Neuronal stem cell (in vitro differentiated cells): ENCODE measurements at regions not wholly inside any gene's neighbourhood (a gene's known extent, or its start where the extent isn't known, plus 50 kb on each side); places are given as distances from the start of the nearest gene placed in this dataset.

Experiments used
- DNase-seq: peaks from one replicate; pipeline ENCODE4 v3.0.0-alpha.2; 2013; ENCODE audit warnings: low spot score
- H2AFZ ChIP-seq: one replicate; pipeline ENCODE4 v1.6.1; 2013; ENCODE audit warnings: mild to moderate bottlenecking, low read length, inconsistent platforms
- H2AK5ac ChIP-seq: 2 replicates; pipeline ENCODE4 v1.6.1; 2013; ENCODE audit warnings: low read depth, mild to moderate bottlenecking, inconsistent platforms, low read length, moderate library complexity, mixed read lengths
- H2BK120ac ChIP-seq: 2 replicates; pipeline ENCODE4 v1.6.1; 2013; ENCODE audit warnings: low read depth, mild to moderate bottlenecking, inconsistent platforms, low read length, moderate library complexity, mixed read lengths
- H2BK12ac ChIP-seq: one replicate; pipeline ENCODE4 v1.6.1; 2013; ENCODE audit warnings: low read length, inconsistent platforms
- H2BK15ac ChIP-seq: 2 replicates; pipeline ENCODE4 v1.6.1; 2013; ENCODE audit warnings: mild to moderate bottlenecking, low read length, inconsistent platforms, mixed read lengths
- H2BK5ac ChIP-seq: one replicate; pipeline ENCODE4 v1.6.1; 2013; ENCODE audit warnings: inconsistent platforms, mild to moderate bottlenecking, low read length, moderate library complexity
- H3K14ac ChIP-seq: one replicate; pipeline ENCODE4 v1.6.1; 2013; ENCODE audit warnings: low read length, inconsistent platforms
- H3K18ac ChIP-seq: 2 replicates; pipeline ENCODE4 v1.6.1; 2013; ENCODE audit warnings: low read length, inconsistent platforms
- H3K23ac ChIP-seq: 2 replicates; pipeline ENCODE4 v1.6.1; 2013; ENCODE audit warnings: low read depth, mild to moderate bottlenecking, mixed read lengths, low read length, inconsistent platforms; ENCODE audit not compliant: poor library complexity
- H3K27ac ChIP-seq: replicated peaks from 3 replicates; pipeline ENCODE4 v1.5.1; 2013; ENCODE audit warnings: low read length, inconsistent platforms
- H3K27me3 ChIP-seq, 3 experiments: 2 replicates each; pipeline ENCODE4 v1.6.1; 2013; ENCODE audit warnings: low read length in 3 of 3, mild to moderate bottlenecking in 2 of 3, inconsistent platforms in 1 of 3, low read depth in 1 of 3, mixed read lengths in 1 of 3, moderate library complexity in 1 of 3; ENCODE audit not compliant: control insufficient read depth in 3 of 3, insufficient read depth in 3 of 3
- H3K36me3 ChIP-seq, 2 donors: replicated peaks in 1 of 2; 2 replicates each; pipeline ENCODE4 v1.6.1; 2013; ENCODE audit warnings: low read length in 2 of 2; ENCODE audit not compliant: control insufficient read depth in 2 of 2, insufficient read depth in 2 of 2
- H3K4ac ChIP-seq: 2 replicates; pipeline ENCODE4 v1.6.1; 2013; ENCODE audit warnings: inconsistent platforms, mild to moderate bottlenecking, low read length, moderate library complexity
- H3K4me1 ChIP-seq, 2 donors: 1 replicate in 1 of 2; 2 replicates in 1 of 2; pipeline ENCODE4 v1.6.1; 2013; ENCODE audit warnings: low read length in 2 of 2, low read depth in 1 of 2; ENCODE audit not compliant: control insufficient read depth in 2 of 2, insufficient read depth in 1 of 2
- H3K4me2 ChIP-seq: one replicate; pipeline ENCODE4 v1.6.1; 2013; ENCODE audit warnings: mild to moderate bottlenecking, low read length, inconsistent platforms; ENCODE audit not compliant: insufficient read depth, poor library complexity, severe bottlenecking
- H3K4me3 ChIP-seq, 2 donors: 2 replicates each; pipeline ENCODE4 v1.5.1; 2013; ENCODE audit warnings: low read length in 2 of 2, mild to moderate bottlenecking in 2 of 2, inconsistent platforms in 1 of 2, moderate library complexity in 1 of 2
- H3K79me1 ChIP-seq: one replicate; pipeline ENCODE4 v1.6.1; 2013; ENCODE audit warnings: low read depth, mild to moderate bottlenecking, inconsistent platforms, low read length, moderate library complexity
- H3K9ac ChIP-seq: one replicate; pipeline ENCODE4 v1.6.1; 2013; ENCODE audit warnings: mild to moderate bottlenecking, low read depth, low read length, inconsistent platforms; ENCODE audit not compliant: poor library complexity
- H3K9me3 ChIP-seq, 2 donors: replicated peaks in 1 of 2; 2 replicates each; pipeline versions ENCODE3 to v1.6.1; 2013; ENCODE audit warnings: low read length in 2 of 2, mild to moderate bottlenecking in 2 of 2, inconsistent platforms in 1 of 2, low read depth in 1 of 2, mixed read lengths in 1 of 2, moderate library complexity in 1 of 2; ENCODE audit not compliant: control insufficient read depth in 2 of 2, insufficient read depth in 1 of 2
- H4K8ac ChIP-seq: one replicate; pipeline ENCODE4 v1.6.1; 2013; ENCODE audit warnings: low read depth, mild to moderate bottlenecking, inconsistent platforms, low read length, moderate library complexity
- H4K91ac ChIP-seq: one replicate; pipeline ENCODE4 v1.6.1; 2013; ENCODE audit warnings: low read length, low read depth, mild to moderate bottlenecking, inconsistent platforms; ENCODE audit not compliant: poor library complexity
- WGBS, 2 donors: extraction: QIAGEN DNeasy Blood & Tissue Kit; methylation state at CpG; one replicate each; pipeline ENCODE4 v1.1.7; 2013; ENCODE audit warnings: missing lambda C conversion rate in 2 of 2, mixed read lengths in 1 of 2; ENCODE audit not compliant: insufficient read length in 2 of 2, insufficient replicate concordance in 1 of 2; ENCODE audit errors: extremely low coverage in 2 of 2; 5-methylcytosine and 5-hydroxymethylcytosine counted together

GRCh38 chrY:8202837-8203236 is 1134.4 kb upstream of the TSPY4 start:
- Histone ChIP-seq H4K91ac (no peak overlapping the region), H3K4me1 (no peaks in the 10 kb centered on the region), H2BK12ac (no peak overlapping the region), H2BK5ac (no peak overlapping the region), H3K27ac (no peak overlapping the region), H3K36me3 (no peaks in the 10 kb centered on the region), H3K18ac (no peak overlapping the region), H2BK15ac (no peak overlapping the region), H3K4ac (no peak overlapping the region), H3K4me2 (no peak overlapping the region), H3K9me3 (no peaks in the 10 kb centered on the region), H4K8ac (no peak overlapping the region), H3K9ac (no peak overlapping the region), H3K4me3 (no peak overlapping the region), H2AFZ (no peak overlapping the region), H3K79me1 (no peaks in the 10 kb centered on the region), H3K14ac (no peak overlapping the region), H3K23ac (no peak overlapping the region), H2AK5ac (no peak overlapping the region), H2BK120ac (no peak overlapping the region), H3K27me3 (no peaks in the 10 kb centered on the region)
- peak; percentile 9 for DNase-seq
- WGBS, 2 donors: no CpG with 5 or more reads among the region's 3 CpGs

GRCh38 chrY:8241144-8241543 is 1096.1 kb upstream of the TSPY4 start:
- H3K9ac ChIP-seq: no peak overlapping the region
- H2BK12ac ChIP-seq: no peak overlapping the region
- H3K9me3 ChIP-seq: no peaks in the 10 kb centered on the region
- no peaks in the 10 kb centered on the region for H3K36me3 ChIP-seq
- no peaks in the 10 kb centered on the region for H3K4me1 ChIP-seq
- H3K4me3 ChIP-seq: no peak overlapping the region
- no peak for DNase-seq
- H4K91ac ChIP-seq: no peak overlapping the region
- H2AFZ ChIP-seq: no peak overlapping the region
- no peak overlapping the region for H3K27ac ChIP-seq
- no peaks in the 10 kb centered on the region for H3K79me1 ChIP-seq
- no peak overlapping the region for H2BK5ac ChIP-seq
- H3K4me2 ChIP-seq: no peak overlapping the region
- no peak overlapping the region for H2BK120ac ChIP-seq
- no peaks in the 10 kb centered on the region for H3K27me3 ChIP-seq
- no peak overlapping the region for H2AK5ac ChIP-seq
- H3K23ac ChIP-seq: no peak overlapping the region
- H3K14ac ChIP-seq: no peak overlapping the region
- H2BK15ac ChIP-seq: no peak overlapping the region
- H4K8ac ChIP-seq: no peak overlapping the region
- no CpG with 5 or more reads among the region's 8 CpGs for WGBS, 2 donors
- H3K18ac ChIP-seq: no peak overlapping the region
- H3K4ac ChIP-seq: no peak overlapping the region

GRCh38 chrY:8273807-8274206 is 1063.5 kb upstream of the TSPY4 start:
- H4K91ac ChIP-seq: no peak overlapping the region
- H3K4me2 ChIP-seq: no peak overlapping the region
- H2BK120ac ChIP-seq: no peak overlapping the region
- H2BK15ac ChIP-seq: no peak overlapping the region
- H3K27me3 ChIP-seq: no peaks in the 10 kb centered on the region
- no peak overlapping the region for H2AK5ac ChIP-seq
- no peak overlapping the region for H3K14ac ChIP-seq
- no peak overlapping the region for H2BK12ac ChIP-seq
- H3K9ac ChIP-seq: no peak overlapping the region
- H3K18ac ChIP-seq: no peak overlapping the region
- H3K36me3 ChIP-seq: no peaks in the 10 kb centered on the region
- no peak overlapping the region for H3K27ac ChIP-seq
- H3K4ac ChIP-seq: no peak overlapping the region
- H4K8ac ChIP-seq: no peak overlapping the region
- no peak overlapping the region for H2BK5ac ChIP-seq
- no peak overlapping the region for H3K23ac ChIP-seq
- H3K79me1 ChIP-seq: peaks cover 1% of the 10 kb centered on the region
- no peaks in the 10 kb centered on the region for H3K9me3 ChIP-seq
- H2AFZ ChIP-seq: no peak overlapping the region
- no peak overlapping the region for H3K4me3 ChIP-seq
- no peaks in the 10 kb centered on the region for H3K4me1 ChIP-seq
- no peak for DNase-seq

- Histone ChIP-seq H3K4me1 (no peaks in the 10 kb centered on the region), H3K4ac (no peak overlapping the region), H4K8ac (no peak overlapping the region), H4K91ac (no peak overlapping the region), H3K79me1 (no peaks in the 10 kb centered on the region), H2AFZ (no peak overlapping the region), H3K36me3 (no peaks in the 10 kb centered on the region), H2AK5ac (no peak overlapping the region), H3K4me3 (no peak overlapping the region), H2BK15ac (no peak overlapping the region), H3K23ac (no peak overlapping the region), H2BK5ac (no peak overlapping the region), H3K27ac (no peak overlapping the region), H3K9ac (no peak overlapping the region), H2BK120ac (no peak overlapping the region), H3K4me2 (no peak overlapping the region), H3K9me3 (no peaks in the 10 kb centered on the region), H3K18ac (no peak overlapping the region), H3K14ac (no peak overlapping the region), H2BK12ac (no peak overlapping the region), H3K27me3 (no peaks in the 10 kb centered on the region)
- no CpG with 5 or more reads among the region's 1 CpG for WGBS, 2 donors
- DNase-seq: no peak
Measured at GRCh38 chrY:8305021-8305420, 1032.2 kb upstream of the TSPY4 start.
